Thyroid gland (tissue), 4 donors: ENCODE measurements at regions not wholly inside any gene's neighbourhood (a gene's known extent, or its start where the extent isn't known, plus 50 kb on each side); places are given as distances from the start of the nearest gene placed in this dataset.

Source experiments
- POLR2A ChIP-seq, 2 donors: fragments of 450-650 bp; IDR thresholded peaks; one replicate each; pipeline ENCODE4 v1.6.1; 2017; ENCODE audit warnings: antibody characterized with exemption in 2 of 2, mild to moderate bottlenecking in 2 of 2, moderate library complexity in 1 of 2
- TF ChIP-seq, protein P1 (sequence below), 6 experiments: fragments of 200-600 bp in 3 of 6; fragments of 450-650 bp in 3 of 6; sonication (generic) in 3 of 6; IDR thresholded peaks; one replicate each; pipeline ENCODE4 v1.5.1; 2016 to 2019; ENCODE audit warnings: antibody characterized with exemption in 6 of 6, mild to moderate bottlenecking in 2 of 6, inconsistent platforms in 1 of 6, moderate library complexity in 1 of 6

DNA sequence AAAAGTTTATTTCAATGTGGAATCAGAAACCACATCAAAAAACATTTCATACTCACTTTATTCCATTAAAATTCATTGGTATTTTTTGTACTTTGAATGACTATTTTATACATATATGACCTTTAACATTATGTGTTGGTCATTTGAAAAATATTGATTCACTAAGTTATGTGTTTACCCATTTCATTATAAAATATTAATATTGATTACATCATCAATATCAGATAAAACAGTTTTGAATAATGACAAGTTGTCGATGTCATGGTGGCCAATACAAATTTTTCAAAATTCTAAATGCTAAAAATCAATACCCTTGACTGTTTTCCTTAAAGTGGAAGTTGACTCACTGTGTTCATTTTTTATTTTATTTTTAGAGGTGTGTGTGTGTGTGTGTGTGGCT lies 239.7 kb upstream of the ROBO1 start:
- TF ChIP-seq, protein P1, sequence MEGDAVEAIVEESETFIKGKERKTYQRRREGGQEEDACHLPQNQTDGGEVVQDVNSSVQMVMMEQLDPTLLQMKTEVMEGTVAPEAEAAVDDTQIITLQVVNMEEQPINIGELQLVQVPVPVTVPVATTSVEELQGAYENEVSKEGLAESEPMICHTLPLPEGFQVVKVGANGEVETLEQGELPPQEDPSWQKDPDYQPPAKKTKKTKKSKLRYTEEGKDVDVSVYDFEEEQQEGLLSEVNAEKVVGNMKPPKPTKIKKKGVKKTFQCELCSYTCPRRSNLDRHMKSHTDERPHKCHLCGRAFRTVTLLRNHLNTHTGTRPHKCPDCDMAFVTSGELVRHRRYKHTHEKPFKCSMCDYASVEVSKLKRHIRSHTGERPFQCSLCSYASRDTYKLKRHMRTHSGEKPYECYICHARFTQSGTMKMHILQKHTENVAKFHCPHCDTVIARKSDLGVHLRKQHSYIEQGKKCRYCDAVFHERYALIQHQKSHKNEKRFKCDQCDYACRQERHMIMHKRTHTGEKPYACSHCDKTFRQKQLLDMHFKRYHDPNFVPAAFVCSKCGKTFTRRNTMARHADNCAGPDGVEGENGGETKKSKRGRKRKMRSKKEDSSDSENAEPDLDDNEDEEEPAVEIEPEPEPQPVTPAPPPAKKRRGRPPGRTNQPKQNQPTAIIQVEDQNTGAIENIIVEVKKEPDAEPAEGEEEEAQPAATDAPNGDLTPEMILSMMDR (IDR thresholded peaks at IDR 0.05): no peak
- no peak for TF ChIP-seq POLR2A (IDR thresholded peaks at IDR 0.05)
